PC-3 (cell line): ENCODE measurements at regions not wholly inside any gene's neighbourhood (a gene's known extent, or its start where the extent isn't known, plus 50 kb on each side); places are given as distances from the start of the nearest gene placed in this dataset.

Source experiments
- EZH2phosphoT487 ChIP-seq: fragments of 300-600 bp; sonication (generic); IDR thresholded peaks from 2 replicates; pipeline ENCODE4 v1.6.1; 2018; ENCODE audit warnings: mild to moderate bottlenecking, antibody characterized with exemption, low read length, borderline replicate concordance
- TF ChIP-seq, protein P1 (sequence below): fragments of 300-600 bp; sonication (generic); conservative IDR thresholded peaks from 2 replicates; pipeline ENCODE4 v1.5.1; 2017; ENCODE audit warnings: antibody characterized with exemption, low read depth, mild to moderate bottlenecking, low read length

DNA sequence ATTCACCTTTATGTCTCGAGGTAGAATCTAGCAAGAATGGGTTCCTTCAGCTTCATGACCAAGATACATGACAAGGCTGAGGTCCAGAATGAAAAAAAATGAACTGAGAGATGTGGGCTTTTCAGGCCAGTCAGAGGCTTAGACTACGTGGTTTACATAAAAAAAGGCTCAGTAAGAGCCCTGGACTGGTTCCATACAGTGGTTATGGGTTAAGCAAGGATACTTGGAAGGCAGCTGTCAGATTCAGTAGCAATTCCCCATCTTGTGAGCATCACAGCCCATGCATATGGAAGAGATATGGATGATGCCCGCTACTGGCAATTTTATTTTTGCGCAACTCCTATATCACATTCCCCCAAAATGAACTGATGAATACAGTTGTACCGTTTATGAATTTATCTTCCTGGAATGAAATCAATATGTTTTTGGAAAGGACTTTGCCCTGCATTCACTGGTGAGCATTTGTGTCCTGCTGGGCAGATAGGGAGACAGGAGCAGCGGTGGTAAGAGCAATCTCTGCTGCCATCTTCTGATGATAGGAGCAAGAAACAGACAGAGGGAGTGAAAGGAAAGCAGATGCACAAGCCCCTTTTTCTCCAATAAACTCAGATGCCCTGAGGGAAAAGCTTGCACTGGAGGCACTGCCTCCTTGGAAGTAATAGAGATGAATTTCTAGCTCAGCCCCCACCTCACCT is 280.4 kb downstream of the GALC start:
- TF ChIP-seq EZH2phosphoT487 = no peak
- TF ChIP-seq, protein P1, sequence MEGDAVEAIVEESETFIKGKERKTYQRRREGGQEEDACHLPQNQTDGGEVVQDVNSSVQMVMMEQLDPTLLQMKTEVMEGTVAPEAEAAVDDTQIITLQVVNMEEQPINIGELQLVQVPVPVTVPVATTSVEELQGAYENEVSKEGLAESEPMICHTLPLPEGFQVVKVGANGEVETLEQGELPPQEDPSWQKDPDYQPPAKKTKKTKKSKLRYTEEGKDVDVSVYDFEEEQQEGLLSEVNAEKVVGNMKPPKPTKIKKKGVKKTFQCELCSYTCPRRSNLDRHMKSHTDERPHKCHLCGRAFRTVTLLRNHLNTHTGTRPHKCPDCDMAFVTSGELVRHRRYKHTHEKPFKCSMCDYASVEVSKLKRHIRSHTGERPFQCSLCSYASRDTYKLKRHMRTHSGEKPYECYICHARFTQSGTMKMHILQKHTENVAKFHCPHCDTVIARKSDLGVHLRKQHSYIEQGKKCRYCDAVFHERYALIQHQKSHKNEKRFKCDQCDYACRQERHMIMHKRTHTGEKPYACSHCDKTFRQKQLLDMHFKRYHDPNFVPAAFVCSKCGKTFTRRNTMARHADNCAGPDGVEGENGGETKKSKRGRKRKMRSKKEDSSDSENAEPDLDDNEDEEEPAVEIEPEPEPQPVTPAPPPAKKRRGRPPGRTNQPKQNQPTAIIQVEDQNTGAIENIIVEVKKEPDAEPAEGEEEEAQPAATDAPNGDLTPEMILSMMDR = no peak
